Immature natural killer cell (primary cell): ENCODE measurements at regions not wholly inside any gene's neighbourhood (a gene's known extent, or its start where the extent isn't known, plus 50 kb on each side); places are given as distances from the start of the nearest gene placed in this dataset.

Experiments
- DNase-seq, 3 donors: peaks; one replicate each; pipeline ENCODE4 v3.0.0; 2022; ENCODE audit warnings: mixed read lengths in 1 of 3
- H3K27ac Mint-ChIP-seq, 6 donors: one replicate each; pipeline ENCODE4 v1.8.0; 2020; ENCODE audit warnings: mixed read lengths in 6 of 6, mild to moderate bottlenecking in 5 of 6, inconsistent platforms in 4 of 6, moderate library complexity in 3 of 6
- H3K27me3 Mint-ChIP-seq, 3 donors: one replicate each; pipeline ENCODE4 v1.8.0; 2020 to 2021; ENCODE audit warnings: low read depth in 3 of 3, mild to moderate bottlenecking in 3 of 3, mixed read lengths in 3 of 3, moderate library complexity in 3 of 3, inconsistent platforms in 1 of 3
- H3K36me3 Mint-ChIP-seq, 3 donors: one replicate each; pipeline ENCODE4 v1.8.0; 2020; ENCODE audit warnings: mixed read lengths in 3 of 3, inconsistent platforms in 2 of 3, mild to moderate bottlenecking in 2 of 3
- H3K4me1 Mint-ChIP-seq, 2 donors: one replicate each; pipeline ENCODE4 v1.8.0; 2020; ENCODE audit warnings: inconsistent platforms in 2 of 2, mild to moderate bottlenecking in 2 of 2, mixed read lengths in 2 of 2, moderate library complexity in 1 of 2
- H3K4me3 Mint-ChIP-seq, 5 donors: one replicate each; pipeline ENCODE4 v1.8.0; 2020; ENCODE audit warnings: mild to moderate bottlenecking in 5 of 5, mixed read lengths in 5 of 5, inconsistent platforms in 3 of 5, moderate library complexity in 3 of 5
- H3K9me3 Mint-ChIP-seq, 6 donors: one replicate each; pipeline ENCODE4 v1.8.0; 2020; ENCODE audit warnings: mild to moderate bottlenecking in 6 of 6, mixed read lengths in 6 of 6, inconsistent platforms in 4 of 6, moderate library complexity in 3 of 6

- no peak overlapping the region for H3K27ac Mint-ChIP-seq
Observed at GRCh38 chr3:18044191-18044590, 301.8 kb upstream of the TBC1D5 start.

GRCh38 chr3:18036450-18036815, 294.0 kb upstream of the TBC1D5 start:
- no peaks in the 10 kb centered on the region for H3K36me3 Mint-ChIP-seq
- H3K4me3 Mint-ChIP-seq: no peak overlapping the region
- H3K27me3 Mint-ChIP-seq: peaks cover 0 to 7% (median 1%) of the 10 kb centered on the region in 3 donors

More at GRCh38 chr3:18044191-18044590, 301.8 kb upstream of the TBC1D5 start:
- H3K27me3 Mint-ChIP-seq: peaks cover 1 to 6% (median 3%) of the 10 kb centered on the region in 3 donors
- DNase-seq: no peak
- H3K4me1 Mint-ChIP-seq: no peaks in the 10 kb centered on the region
- H3K36me3 Mint-ChIP-seq: no peaks in the 10 kb centered on the region
- H3K4me3 Mint-ChIP-seq: no peak overlapping the region
- H3K9me3 Mint-ChIP-seq: no peaks in the 10 kb centered on the region

GRCh38 chr3:18035641-18036449, 293.4 kb upstream of the TBC1D5 start:
- no peaks in the 10 kb centered on the region for H3K4me1 Mint-ChIP-seq
- H3K4me3 Mint-ChIP-seq: no peak overlapping the region
- H3K36me3 Mint-ChIP-seq: no peaks in the 10 kb centered on the region
- peaks cover 0 to 3% (median under 1%) of the 10 kb centered on the region in 3 donors for H3K27me3 Mint-ChIP-seq
- no peak for DNase-seq
- H3K27ac Mint-ChIP-seq: no peak overlapping the region
- peaks cover 0 to 6% (median 0%) of the 10 kb centered on the region in 6 donors for H3K9me3 Mint-ChIP-seq

More at GRCh38 chr3:18036450-18036815, 294.0 kb upstream of the TBC1D5 start:
- peaks cover 0 to 6% (median 0%) of the 10 kb centered on the region in 6 donors for H3K9me3 Mint-ChIP-seq
- H3K27ac Mint-ChIP-seq: no peak overlapping the region
- DNase-seq: no peak
- H3K4me1 Mint-ChIP-seq: no peaks in the 10 kb centered on the region

- H3K36me3 Mint-ChIP-seq: no peaks in the 10 kb centered on the region
- DNase-seq: no peak
- no peak overlapping the region for H3K27ac Mint-ChIP-seq
- peaks cover 0 to 2% (median 0%) of the 10 kb centered on the region in 3 donors for H3K27me3 Mint-ChIP-seq
- peaks cover 0 to 2% (median 0%) of the 10 kb centered on the region in 6 donors for H3K9me3 Mint-ChIP-seq
- no peak overlapping the region for H3K4me3 Mint-ChIP-seq
- H3K4me1 Mint-ChIP-seq: no peaks in the 10 kb centered on the region
Observed at GRCh38 chr3:18033581-18034108, 291.2 kb upstream of the TBC1D5 start.

- Mint-ChIP-seq H3K36me3 (no peaks in the 10 kb centered on the region), H3K4me1 (no peaks in the 10 kb centered on the region), H3K9me3 (no peaks in the 10 kb centered on the region), H3K27me3 (peaks cover 0 to 7% (median 0%) of the 10 kb centered on the region in 3 donors), H3K4me3 (no peak overlapping the region), H3K27ac (no peak overlapping the region)
- no peak for DNase-seq
Observed at GRCh38 chr3:18030371-18030870, 288.0 kb upstream of the TBC1D5 start.

GRCh38 chr3:18027161-18027939, 284.9 kb upstream of the TBC1D5 start:
- H3K4me1 Mint-ChIP-seq: no peaks in the 10 kb centered on the region
- no peak overlapping the region for H3K27ac Mint-ChIP-seq
- H3K36me3 Mint-ChIP-seq: no peaks in the 10 kb centered on the region
- peaks cover 3 to 7% (median 3%) of the 10 kb centered on the region in 3 donors for H3K27me3 Mint-ChIP-seq
- no peak overlapping the region for H3K4me3 Mint-ChIP-seq
- DNase-seq: no peak
- H3K9me3 Mint-ChIP-seq: no peaks in the 10 kb centered on the region

- no peak for DNase-seq
- Mint-ChIP-seq H3K9me3 (no peaks in the 10 kb centered on the region), H3K4me3 (no peak overlapping the region), H3K36me3 (no peaks in the 10 kb centered on the region), H3K27me3 (peaks cover 3 to 7% (median 5%) of the 10 kb centered on the region in 3 donors), H3K4me1 (no peaks in the 10 kb centered on the region), H3K27ac (no peak overlapping the region)
Observed at GRCh38 chr3:18024715-18025114, 282.3 kb upstream of the TBC1D5 start.

GRCh38 chr3:18019161-18019495, 276.7 kb upstream of the TBC1D5 start:
- Mint-ChIP-seq H3K4me3 (no peak overlapping the region), H3K9me3 (no peaks in the 10 kb centered on the region), H3K36me3 (no peaks in the 10 kb centered on the region), H3K27ac (no peak overlapping the region), H3K27me3 (peaks cover 2 to 8% (median 2%) of the 10 kb centered on the region in 3 donors), H3K4me1 (no peaks in the 10 kb centered on the region)
- DNase-seq: no peak

- Mint-ChIP-seq H3K4me1 (no peaks in the 10 kb centered on the region), H3K9me3 (no peaks in the 10 kb centered on the region), H3K27me3 (peaks cover 2 to 8% (median 2%) of the 10 kb centered on the region in 3 donors), H3K27ac (no peak overlapping the region), H3K4me3 (no peak overlapping the region), H3K36me3 (no peaks in the 10 kb centered on the region)
- no peak for DNase-seq
Observed at GRCh38 chr3:18018491-18019160, 276.2 kb upstream of the TBC1D5 start.

- H3K4me1 Mint-ChIP-seq: peaks cover 0 to 2% of the 10 kb centered on the region in 2 donors
Observed at GRCh38 chr3:18016366-18016765, 273.9 kb upstream of the TBC1D5 start.

GRCh38 chr3:18012933-18013332, 270.5 kb upstream of the TBC1D5 start:
- H3K4me1 Mint-ChIP-seq: peaks cover 0 to 2% of the 10 kb centered on the region in 2 donors
- no peak overlapping the region for H3K4me3 Mint-ChIP-seq
- H3K36me3 Mint-ChIP-seq: no peaks in the 10 kb centered on the region
- H3K27me3 Mint-ChIP-seq: peaks cover 0 to 5% (median 1%) of the 10 kb centered on the region in 3 donors
- no peaks in the 10 kb centered on the region for H3K9me3 Mint-ChIP-seq
- DNase-seq: no peak
- no peak overlapping the region for H3K27ac Mint-ChIP-seq

More at GRCh38 chr3:18016366-18016765, 273.9 kb upstream of the TBC1D5 start:
- Mint-ChIP-seq H3K27me3 (peaks cover 2 to 7% (median 2%) of the 10 kb centered on the region in 3 donors), H3K9me3 (no peaks in the 10 kb centered on the region), H3K36me3 (no peaks in the 10 kb centered on the region), H3K4me3 (no peak overlapping the region), H3K27ac (no peak overlapping the region)
- no peak for DNase-seq

- Mint-ChIP-seq H3K4me3 (no peak overlapping the region), H3K36me3 (no peaks in the 10 kb centered on the region), H3K27me3 (peaks cover 0 to 5% (median 0%) of the 10 kb centered on the region in 3 donors), H3K27ac (no peak overlapping the region), H3K4me1 (peaks cover 0 to 2% of the 10 kb centered on the region in 2 donors), H3K9me3 (no peaks in the 10 kb centered on the region)
- DNase-seq: peak in 1 of 3 donors; percentile 3
Observed at GRCh38 chr3:18012436-18012835, 270.0 kb upstream of the TBC1D5 start.

- H3K27me3 Mint-ChIP-seq: no peaks in the 10 kb centered on the region
- peaks cover 0 to 2% of the 10 kb centered on the region in 2 donors for H3K4me1 Mint-ChIP-seq
- H3K9me3 Mint-ChIP-seq: no peaks in the 10 kb centered on the region
- H3K4me3 Mint-ChIP-seq: no peak overlapping the region
- DNase-seq: no peak
- no peaks in the 10 kb centered on the region for H3K36me3 Mint-ChIP-seq
- H3K27ac Mint-ChIP-seq: no peak overlapping the region
Observed at GRCh38 chr3:18011387-18011786, 269.0 kb upstream of the TBC1D5 start.
